ENCODE measurements at regions not wholly inside any gene's neighbourhood (a gene's known extent, or its start where the extent isn't known, plus 50 kb on each side); places are given as distances from the start of the nearest gene placed in this dataset.

GRCh38 chr13:77423296-77423695 is 96.4 kb upstream of the MYCBP2 start:
- no peak for DNase-seq (ENCODE audit: low read depth in 2 of 2)

- DNase-seq (ENCODE audit: low read depth in 2 of 2): no peak
Observed at GRCh38 chr13:77422724-77423123, 95.8 kb upstream of the MYCBP2 start.

- DNase-seq (ENCODE audit: low read depth in 2 of 2): no peak
Observed at GRCh38 chr13:77417897-77418296, 91.0 kb upstream of the MYCBP2 start.

- DNase-seq (ENCODE audit: low read depth in 2 of 2): no peak
Observed at GRCh38 chr13:77416666-77417212, 89.8 kb upstream of the MYCBP2 start.

- no peak for DNase-seq (ENCODE audit: low read depth in 2 of 2)
Observed at GRCh38 chr13:77415253-77416071, 88.6 kb upstream of the MYCBP2 start.

- DNase-seq (ENCODE audit: low read depth in 2 of 2): no peak
Observed at GRCh38 chr13:77412860-77413259, 86.0 kb upstream of the MYCBP2 start.

GRCh38 chr13:77412116-77412635 is 85.3 kb upstream of the MYCBP2 start:
- no peak for DNase-seq (ENCODE audit: low read depth in 2 of 2)

- no peak for DNase-seq (ENCODE audit: low read depth in 2 of 2)
Observed at GRCh38 chr13:77409412-77409811, 82.5 kb upstream of the MYCBP2 start.

- DNase-seq (ENCODE audit: low read depth in 2 of 2): no peak
Observed at GRCh38 chr13:77406644-77407440, 79.9 kb upstream of the MYCBP2 start.

GRCh38 chr13:77398825-77399620 is 72.1 kb upstream of the MYCBP2 start:
- DNase-seq (ENCODE audit: low read depth in 2 of 2): no peak

- DNase-seq (ENCODE audit: low read depth in 2 of 2): no peak
Observed at GRCh38 chr13:77397636-77398035, 70.7 kb upstream of the MYCBP2 start.

GRCh38 chr13:77391475-77391874 is 64.6 kb upstream of the MYCBP2 start:
- DNase-seq (ENCODE audit: low read depth in 2 of 2): no peak

GRCh38 chr13:77390391-77390790 is 63.5 kb upstream of the MYCBP2 start:
- DNase-seq (ENCODE audit: low read depth in 2 of 2): peak in 1 of 2 experiments; percentile 11

GRCh38 chr13:77389625-77390000 is 62.7 kb upstream of the MYCBP2 start:
- DNase-seq (ENCODE audit: low read depth in 2 of 2): no peak

GRCh38 chr13:77388944-77389624 is 62.2 kb upstream of the MYCBP2 start:
- no peak for DNase-seq (ENCODE audit: low read depth in 2 of 2)

GRCh38 chr13:77387607-77388200 is 60.8 kb upstream of the MYCBP2 start:
- DNase-seq (ENCODE audit: low read depth in 2 of 2): no peak

GRCh38 chr13:77386880-77387606 is 60.1 kb upstream of the MYCBP2 start:
- peak; percentile 38 to 46 for DNase-seq (ENCODE audit: low read depth in 2 of 2)

- no peak for DNase-seq (ENCODE audit: low read depth in 2 of 2)
Observed at GRCh38 chr13:77386046-77386445, 59.2 kb upstream of the MYCBP2 start.

- DNase-seq (ENCODE audit: low read depth in 2 of 2): no peak
Observed at GRCh38 chr13:77384999-77385398, 58.1 kb upstream of the MYCBP2 start.

GRCh38 chr13:77383097-77383496 is 56.2 kb upstream of the MYCBP2 start:
- DNase-seq (ENCODE audit: low read depth in 2 of 2): no peak
